NCI-H2171 treated with DMSO at 0.1 percent for 48 hours (cell line): ENCODE measurements at regions not wholly inside any gene's neighbourhood (a gene's known extent, or its start where the extent isn't known, plus 50 kb on each side); places are given as distances from the start of the nearest gene placed in this dataset.
"Not testable (repeated sequence)": the region's sequence is repeated elsewhere in the genome, so short reads cannot be mapped to it uniquely, and the experiment has no call there.

Experiments
- DNase-seq: peaks from one replicate; lab custom pipeline; 2025; lab: John Stamatoyannopoulos, UW

GRCh38 chr10:78342827-78343653 lies 309.4 kb downstream of the RPS24 start:
- no peak for DNase-seq

- DNase-seq, result not testable (repeated sequence)
Measured at GRCh38 chr10:78344257-78344656, 310.6 kb downstream of the RPS24 start.

- not testable (repeated sequence) for DNase-seq
Measured at GRCh38 chr10:78345515-78345914, 311.9 kb downstream of the RPS24 start.

GRCh38 chr10:78346721-78347120 lies 313.1 kb downstream of the RPS24 start:
- DNase-seq, result no peak

- DNase-seq, result no peak
Measured at GRCh38 chr10:78348411-78349164, 314.9 kb downstream of the RPS24 start.

- DNase-seq, result no peak
Measured at GRCh38 chr10:78349165-78349516, 315.5 kb downstream of the RPS24 start.

- no peak for DNase-seq
Measured at GRCh38 chr10:78349911-78350663, 316.4 kb downstream of the RPS24 start.

- DNase-seq, result no peak
Measured at GRCh38 chr10:78351283-78351682, 317.6 kb downstream of the RPS24 start.

GRCh38 chr10:78351809-78352208 lies 318.1 kb downstream of the RPS24 start:
- DNase-seq, result no peak

- DNase-seq, result no peak
Measured at GRCh38 chr10:78353636-78354035, 320.0 kb downstream of the RPS24 start.

- no peak for DNase-seq
Measured at GRCh38 chr10:78354101-78354500, 320.4 kb downstream of the RPS24 start.

- DNase-seq, result no peak
Measured at GRCh38 chr10:78356291-78356900, 322.7 kb downstream of the RPS24 start.

- DNase-seq, result no peak
Measured at GRCh38 chr10:78357141-78358063, 323.7 kb downstream of the RPS24 start.

- DNase-seq, result no peak
Measured at GRCh38 chr10:78358351-78358750, 324.7 kb downstream of the RPS24 start.

GRCh38 chr10:78358982-78359381 lies 325.3 kb downstream of the RPS24 start:
- no peak for DNase-seq

- no peak for DNase-seq
Measured at GRCh38 chr10:78359640-78360091, 326.0 kb downstream of the RPS24 start.

- no peak for DNase-seq
Measured at GRCh38 chr10:78360284-78360683, 326.6 kb downstream of the RPS24 start.

GRCh38 chr10:78361031-78361430 lies 327.4 kb downstream of the RPS24 start:
- no peak for DNase-seq

GRCh38 chr10:78362406-78363022 lies 328.9 kb downstream of the RPS24 start:
- no peak for DNase-seq

- no peak for DNase-seq
Measured at GRCh38 chr10:78363190-78363589, 329.5 kb downstream of the RPS24 start.

- no peak for DNase-seq
Measured at GRCh38 chr10:78365694-78366093, 332.0 kb downstream of the RPS24 start.
